CD4-positive, alpha-beta T cell treated with Interleukin-10 for 1 hour (primary cell): ENCODE measurements at regions not wholly inside any gene's neighbourhood (a gene's known extent, or its start where the extent isn't known, plus 50 kb on each side); places are given as distances from the start of the nearest gene placed in this dataset.

Source experiments
- DNase-seq: peaks from one replicate; pipeline ENCODE4 v3.0.0-alpha.2; 2020

- no peak for DNase-seq
Measured at GRCh38 chr5:8870349-8870958, 675.4 kb downstream of the SEMA5A start.

DNA sequence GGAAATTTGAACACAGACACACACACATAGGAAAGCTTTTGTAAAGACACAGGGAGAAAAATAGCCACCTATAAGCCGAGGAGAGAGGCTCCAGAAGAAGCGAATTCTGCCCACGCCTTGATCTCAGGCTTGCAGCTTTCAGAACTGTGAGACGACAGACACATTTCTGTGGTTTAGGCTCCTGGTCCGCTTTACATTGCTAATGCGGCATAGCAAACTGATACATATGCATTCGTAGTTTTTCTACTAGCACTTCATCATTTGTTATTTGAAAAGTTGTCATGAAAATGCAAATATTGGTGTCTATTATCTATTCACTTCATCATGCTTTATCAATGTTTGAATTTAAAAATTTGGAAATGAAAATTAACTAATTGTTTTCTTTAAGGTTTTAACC is 674.9 kb downstream of the SEMA5A start:
- no peak for DNase-seq

GRCh38 chr5:8871446-8871845 is 674.4 kb downstream of the SEMA5A start:
- no peak for DNase-seq

- DNase-seq = no peak
Measured at GRCh38 chr5:8875722-8876121, 670.2 kb downstream of the SEMA5A start.

DNA sequence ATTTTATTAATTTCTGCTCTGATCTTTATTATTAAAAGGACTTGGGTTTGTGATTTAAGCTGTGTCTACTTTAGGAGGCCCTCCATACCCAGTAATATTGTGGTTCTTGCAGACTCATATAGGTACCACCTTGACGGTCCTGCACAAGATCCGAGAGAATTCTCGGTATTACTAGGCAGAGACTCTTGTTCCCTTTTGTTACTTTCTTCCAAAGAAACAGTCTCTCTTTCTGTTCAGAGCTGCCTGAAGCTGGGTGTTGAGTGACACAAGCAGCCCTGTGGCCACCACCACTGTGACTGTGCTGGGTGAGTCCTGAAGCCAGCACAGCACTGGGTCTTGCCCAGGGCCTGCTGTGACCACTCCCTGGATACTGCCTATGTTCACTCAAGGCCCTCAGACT is 666.6 kb downstream of the SEMA5A start:
- no peak for DNase-seq

DNA sequence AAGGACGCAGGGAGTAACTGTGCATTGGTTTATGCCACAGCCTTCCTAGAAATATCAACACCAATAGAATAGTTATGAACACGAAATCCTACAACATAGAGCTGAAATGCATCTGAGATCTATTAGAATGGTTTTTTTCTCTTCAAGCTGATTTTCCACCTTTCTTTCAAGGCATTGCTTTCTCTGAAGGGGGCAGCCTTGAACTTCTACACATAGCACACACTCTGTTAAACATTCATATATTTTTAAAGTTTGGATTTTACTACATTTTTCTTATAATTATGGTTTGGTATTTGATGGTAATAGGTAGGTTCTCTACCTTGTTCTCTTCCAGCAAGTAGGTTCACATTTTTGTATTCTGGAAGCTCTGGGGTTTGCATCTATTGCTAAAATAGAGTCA is 661.8 kb downstream of the SEMA5A start:
- DNase-seq = no peak

GRCh38 chr5:8892926-8893325 is 652.9 kb downstream of the SEMA5A start:
- DNase-seq = no peak

DNA sequence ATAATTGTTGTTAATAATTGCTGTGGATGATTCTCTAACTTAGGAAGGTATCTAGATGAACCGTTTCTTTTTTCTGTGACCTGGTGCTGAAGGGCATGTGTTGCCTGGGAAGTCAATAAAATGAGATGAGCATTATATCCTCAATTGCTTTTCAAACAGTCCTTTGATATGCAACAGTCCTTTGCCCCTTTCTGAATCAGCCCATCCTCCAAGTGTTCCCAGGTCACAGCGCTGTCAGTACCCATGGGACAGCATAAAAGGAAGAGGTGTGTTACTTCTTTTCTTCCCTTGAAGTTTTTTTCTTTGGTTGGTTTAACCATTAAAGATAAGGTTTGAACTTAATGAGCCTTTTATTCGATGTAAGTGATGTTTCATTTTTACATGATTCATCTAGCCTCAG is 651.8 kb downstream of the SEMA5A start:
- DNase-seq = no peak

DNA sequence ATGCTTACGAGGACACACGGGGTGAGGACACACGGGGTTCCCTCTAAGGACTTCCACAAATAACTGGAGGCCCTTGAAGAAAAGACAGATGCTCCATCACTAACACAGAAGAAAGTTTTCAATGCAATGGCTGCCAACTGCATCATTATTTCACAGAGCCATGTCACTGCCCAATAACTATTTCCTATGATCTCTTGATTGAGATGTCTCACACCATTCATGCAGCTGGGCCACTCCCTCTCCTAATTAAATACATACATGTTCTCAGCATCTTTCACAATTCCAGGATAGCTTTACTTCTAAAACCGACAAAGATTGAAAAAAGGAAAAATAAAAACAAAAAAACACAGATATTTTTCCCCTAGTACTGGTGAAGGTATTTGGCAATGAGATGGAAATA is 650.8 kb downstream of the SEMA5A start:
- DNase-seq = no peak

- no peak for DNase-seq
Measured at GRCh38 chr5:8895599-8895998, 650.3 kb downstream of the SEMA5A start.

DNA sequence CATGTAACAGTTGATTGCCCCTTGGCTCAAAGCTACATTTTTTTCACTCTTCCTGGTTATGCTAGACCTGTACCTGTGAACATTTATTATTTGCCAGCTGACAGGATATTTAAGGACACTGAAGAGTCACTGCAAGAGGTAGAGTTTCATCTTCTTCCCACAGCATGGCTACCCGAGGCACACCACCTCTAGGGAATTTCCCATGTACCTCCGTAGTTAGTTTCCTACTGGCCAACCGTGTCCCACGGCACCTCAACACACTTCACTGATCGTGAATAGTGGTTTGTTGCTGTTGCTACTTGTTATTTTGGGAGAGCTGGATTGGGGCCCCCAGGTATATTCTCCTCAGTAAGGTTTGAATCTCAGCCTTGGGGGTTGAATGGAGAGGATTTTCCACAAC is 648.6 kb downstream of the SEMA5A start:
- no peak for DNase-seq

GRCh38 chr5:8905021-8905420 is 640.9 kb downstream of the SEMA5A start:
- no peak for DNase-seq

GRCh38 chr5:8906303-8906967 is 639.4 kb downstream of the SEMA5A start:
- DNase-seq = no peak

DNA sequence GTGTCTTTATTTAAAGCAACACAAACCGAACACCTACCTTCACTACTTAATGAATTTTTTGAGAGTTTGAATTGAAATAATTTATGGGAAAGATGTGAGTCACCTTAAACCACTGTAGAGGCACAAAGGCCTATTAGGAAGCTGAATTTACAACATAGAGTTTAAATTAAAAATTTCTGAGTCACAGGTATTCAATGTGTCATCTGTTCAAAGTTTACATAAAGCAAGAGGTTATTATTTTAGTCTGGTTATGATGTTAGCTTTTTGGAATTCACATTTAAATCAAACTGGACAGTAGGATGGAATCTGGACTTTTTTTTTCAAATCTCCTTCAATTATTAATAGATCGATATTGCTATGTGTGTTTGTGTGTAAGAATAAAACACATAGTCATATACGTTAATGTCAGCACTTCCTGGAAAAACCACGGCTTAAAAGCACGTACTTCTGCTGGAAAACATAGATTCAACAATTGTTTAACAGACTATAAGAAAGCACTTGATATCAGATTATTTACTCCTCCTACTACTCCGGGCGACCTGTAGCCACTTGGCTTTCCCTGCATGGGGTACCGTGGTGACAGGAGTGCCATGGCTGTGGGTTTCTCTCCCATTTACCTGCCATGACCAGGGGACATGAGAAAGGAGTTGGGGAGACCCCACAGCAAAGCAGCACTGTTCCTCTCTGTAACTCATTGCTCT is 638.6 kb downstream of the SEMA5A start:
- no peak for DNase-seq

- no peak for DNase-seq
Measured at GRCh38 chr5:8908055-8908683, 637.7 kb downstream of the SEMA5A start.

DNA sequence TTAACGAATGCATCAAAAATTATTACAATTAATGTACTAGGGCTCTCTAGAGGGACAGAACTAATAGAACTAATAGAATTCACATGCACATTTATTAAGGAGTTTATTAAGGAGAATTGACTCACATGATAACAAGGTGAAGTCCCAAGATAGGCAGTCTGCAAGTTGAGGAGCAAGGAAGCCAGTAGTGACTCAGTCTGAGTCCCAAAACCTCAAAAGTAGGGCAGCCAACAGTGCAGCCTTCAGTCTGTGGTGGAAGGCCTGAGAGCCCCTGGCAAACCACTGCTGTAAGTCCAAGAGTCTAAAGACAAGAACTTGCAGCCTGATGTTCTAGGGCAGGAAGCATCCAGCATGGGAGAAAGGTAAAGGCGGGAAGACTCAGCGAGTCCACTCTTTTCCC is 633.8 kb downstream of the SEMA5A start:
- no peak for DNase-seq

DNA sequence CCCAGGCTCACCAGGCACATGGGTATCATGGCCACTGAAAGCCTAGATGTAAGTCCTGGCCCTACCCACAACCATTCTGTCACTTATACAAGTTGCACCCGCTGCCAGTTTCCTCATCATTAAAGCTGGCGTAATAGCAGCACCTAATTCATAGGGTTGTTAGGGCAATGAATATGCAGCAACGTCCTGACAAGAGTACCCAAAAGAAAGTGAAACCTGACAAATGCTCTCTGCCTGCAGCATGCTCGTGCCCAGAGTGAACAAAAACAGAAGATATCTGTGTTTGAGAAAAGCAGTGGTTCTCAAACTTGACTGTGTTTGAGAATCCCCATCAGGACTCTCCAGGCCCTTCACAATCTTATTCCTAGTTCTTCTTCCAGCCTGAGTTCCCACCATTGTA is 632.4 kb downstream of the SEMA5A start:
- no peak for DNase-seq

DNA sequence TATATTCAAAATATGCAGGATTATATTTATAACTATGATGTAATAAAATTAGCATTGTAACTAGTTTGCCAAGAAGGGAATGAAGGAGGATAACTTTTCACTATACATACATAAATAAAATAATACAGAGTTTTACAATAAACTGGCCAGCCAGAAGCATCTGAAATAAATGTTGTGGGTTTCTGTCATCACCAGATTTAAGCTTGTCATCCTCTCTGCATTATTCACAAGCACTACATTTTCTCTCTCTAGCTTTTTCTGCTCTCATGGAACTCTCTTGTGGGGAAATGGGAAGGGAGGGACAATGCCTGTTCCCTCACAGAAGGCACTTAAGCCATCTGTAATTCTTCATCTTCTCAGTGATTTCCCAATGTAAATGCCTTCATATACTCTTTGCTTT is 626.8 kb downstream of the SEMA5A start:
- DNase-seq = no peak

DNA sequence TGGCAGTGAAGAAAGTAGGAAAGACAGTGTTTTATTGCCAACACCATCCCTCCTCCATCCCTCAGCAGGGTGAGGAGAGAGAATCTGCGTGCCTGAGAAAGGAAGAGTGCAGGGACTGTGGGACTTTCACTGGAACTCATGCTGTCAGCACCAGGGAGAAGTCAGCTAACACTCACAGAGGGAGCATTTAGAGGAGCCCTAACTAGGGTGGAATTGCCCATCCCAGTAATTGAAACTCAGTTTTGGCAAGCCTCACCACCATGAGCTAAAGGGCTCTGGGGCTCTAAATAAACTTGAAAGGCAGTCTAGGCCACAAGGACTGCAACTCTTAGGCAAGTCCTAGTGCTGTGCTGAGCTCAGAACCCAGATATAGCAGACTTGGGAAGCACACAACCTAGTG is 622.3 kb downstream of the SEMA5A start:
- DNase-seq = no peak

DNA sequence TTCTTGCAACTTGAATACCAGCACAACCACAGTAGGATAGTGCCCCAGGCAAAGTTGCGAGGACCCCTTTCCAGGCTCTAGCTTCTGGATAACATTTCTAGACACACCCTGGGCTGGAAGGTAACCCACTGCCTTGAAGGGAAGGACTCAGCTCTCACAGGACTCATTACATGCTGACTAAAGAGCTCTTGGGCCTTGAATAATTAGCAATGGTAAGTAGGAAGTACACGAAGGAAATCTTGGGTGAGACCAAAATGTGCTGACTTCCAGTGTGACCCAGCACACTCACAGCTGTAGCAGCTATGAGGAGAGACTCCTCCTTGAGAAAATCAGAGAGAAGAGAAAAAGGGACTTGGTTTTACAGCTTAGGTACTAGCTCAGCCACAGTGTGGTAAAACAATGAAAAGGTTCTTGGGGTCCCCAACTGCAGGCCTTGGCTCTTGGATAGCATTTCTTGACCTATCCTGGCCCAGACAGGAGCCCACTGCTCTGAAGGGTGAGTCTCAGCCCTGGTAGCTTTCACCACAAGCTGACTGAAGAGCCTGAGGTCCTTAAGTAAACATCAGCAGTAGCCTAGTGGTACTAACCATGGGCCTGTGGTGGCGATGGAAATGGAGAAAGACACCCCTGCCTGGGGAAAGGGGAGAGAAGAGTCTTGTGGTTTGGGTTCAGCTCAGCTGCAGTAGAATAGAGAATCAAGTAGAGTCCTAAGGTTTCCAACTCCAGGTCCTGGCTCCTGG is 621.7 kb downstream of the SEMA5A start:
- DNase-seq = no peak

- DNase-seq = no peak
Measured at GRCh38 chr5:8930021-8930420, 615.9 kb downstream of the SEMA5A start.

- DNase-seq = no peak
Measured at GRCh38 chr5:8934455-8934854, 611.4 kb downstream of the SEMA5A start.

DNA sequence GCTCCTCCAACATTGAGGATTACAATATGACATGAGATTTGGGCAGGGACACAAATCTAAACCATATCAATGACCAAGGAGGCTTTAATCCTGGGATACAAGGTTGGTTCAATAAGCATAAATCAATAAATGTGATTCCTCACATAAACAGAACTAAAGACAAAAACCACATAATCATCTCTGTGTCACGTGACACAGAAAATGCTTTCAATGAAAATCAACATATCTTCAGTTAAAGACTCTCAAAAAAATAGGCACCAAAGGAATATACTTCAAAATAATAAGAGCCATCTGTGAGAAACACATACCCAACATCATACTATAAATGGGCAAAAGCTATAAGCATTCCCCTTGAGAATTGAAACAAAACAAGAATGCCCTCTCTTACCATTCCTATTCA is 604.9 kb downstream of the SEMA5A start:
- DNase-seq = no peak
